Spinal cord (tissue), 9 donors: ENCODE measurements at regions not wholly inside any gene's neighbourhood (a gene's known extent, or its start where the extent isn't known, plus 50 kb on each side); places are given as distances from the start of the nearest gene placed in this dataset.

Source experiments
- DNase-seq, 6 donors: peaks; one replicate each; pipeline versions ENCODE4 v3.0.0 to v3.0.0-alpha.2; 2013 to 2015; ENCODE audit warnings: low spot score in 6 of 6, low read depth in 4 of 6
- H3K27ac ChIP-seq: one replicate; pipeline ENCODE4 v1.5.1; 2013; ENCODE audit warnings: low read depth, low read length, control low read depth
- H3K27me3 ChIP-seq: one replicate; pipeline ENCODE4 v1.6.1; 2013; ENCODE audit warnings: low read length; ENCODE audit not compliant: control insufficient read depth, insufficient read depth
- H3K36me3 ChIP-seq: one replicate; pipeline ENCODE4 v1.6.1; 2013; ENCODE audit warnings: low read length; ENCODE audit not compliant: control insufficient read depth, insufficient read depth
- H3K4me1 ChIP-seq: one replicate; pipeline ENCODE4 v1.6.1; 2013; ENCODE audit warnings: low read length; ENCODE audit not compliant: control insufficient read depth, insufficient read depth
- H3K4me3 ChIP-seq: one replicate; pipeline ENCODE4 v1.5.1; 2013; ENCODE audit warnings: low read depth, low read length, control low read depth
- H3K9me3 ChIP-seq: one replicate; pipeline ENCODE4 v1.6.1; 2013; ENCODE audit warnings: low read length; ENCODE audit not compliant: control insufficient read depth, insufficient read depth
- WGBS: methylation state at CpG from one replicate; pipeline ENCODE4 v1.1.5; 2013; ENCODE audit warnings: missing lambda C conversion rate; ENCODE audit not compliant: insufficient coverage; 5-methylcytosine and 5-hydroxymethylcytosine counted together
- donor health status: healthy.

GRCh38 chr3:117687096-117687495, 977.5 kb downstream of the TUSC7 start:
- DNase-seq, result no peak
- Histone ChIP-seq H3K4me3 (no peak overlapping the region), H3K27ac (no peak overlapping the region), H3K27me3 (no peaks in the 10 kb centered on the region), H3K4me1 (peaks cover 7% of the 10 kb centered on the region), H3K36me3 (no peaks in the 10 kb centered on the region), H3K9me3 (no peaks in the 10 kb centered on the region)
- WGBS, result 92% methylated on average over 1 of the region's 2 CpGs

- Histone ChIP-seq H3K27ac (no peak overlapping the region), H3K36me3 (no peaks in the 10 kb centered on the region), H3K4me1 (peaks cover 7% of the 10 kb centered on the region), H3K9me3 (no peaks in the 10 kb centered on the region), H3K4me3 (no peak overlapping the region), H3K27me3 (no peaks in the 10 kb centered on the region)
- peak in 2 of 6 donors; percentile 33 to 61 for DNase-seq
- WGBS, result 61% methylated on average over 2 of the region's 3 CpGs
Measured at GRCh38 chr3:117688583-117688982, 979.0 kb downstream of the TUSC7 start.

GRCh38 chr3:117691526-117691925, 981.9 kb downstream of the TUSC7 start:
- Histone ChIP-seq H3K9me3 (no peaks in the 10 kb centered on the region), H3K4me1 (peaks cover 7% of the 10 kb centered on the region), H3K36me3 (no peaks in the 10 kb centered on the region), H3K27me3 (no peaks in the 10 kb centered on the region), H3K4me3 (no peak overlapping the region), H3K27ac (no peak overlapping the region)
- no peak for DNase-seq
- no CpG with 5 or more reads among the region's 1 CpG for WGBS

GRCh38 chr3:117692416-117692995, 982.9 kb downstream of the TUSC7 start:
- no peak overlapping the region for H3K4me3 ChIP-seq
- no peaks in the 10 kb centered on the region for H3K27me3 ChIP-seq
- 88% methylated on average over 5 of the region's 5 CpGs for WGBS
- H3K4me1 ChIP-seq, result peaks cover 7% of the 10 kb centered on the region
- no peaks in the 10 kb centered on the region for H3K36me3 ChIP-seq
- no peaks in the 10 kb centered on the region for H3K9me3 ChIP-seq
- no peak overlapping the region for H3K27ac ChIP-seq
- no peak for DNase-seq

- no peak for DNase-seq
- Histone ChIP-seq H3K9me3 (no peaks in the 10 kb centered on the region), H3K4me3 (no peak overlapping the region), H3K27me3 (no peaks in the 10 kb centered on the region), H3K4me1 (no peaks in the 10 kb centered on the region), H3K36me3 (no peaks in the 10 kb centered on the region), H3K27ac (no peak overlapping the region)
- WGBS, result 88% methylated on average over 1 of the region's 1 CpG
Measured at GRCh38 chr3:117695321-117695720, 985.7 kb downstream of the TUSC7 start.

GRCh38 chr3:117695871-117696645, 986.5 kb downstream of the TUSC7 start:
- Histone ChIP-seq H3K27me3 (no peaks in the 10 kb centered on the region), H3K4me3 (no peak overlapping the region), H3K4me1 (no peaks in the 10 kb centered on the region), H3K36me3 (no peaks in the 10 kb centered on the region), H3K9me3 (no peaks in the 10 kb centered on the region), H3K27ac (no peak overlapping the region)
- DNase-seq, result no peak
- 76% methylated on average over 2 of the region's 4 CpGs for whole genome bisulfite sequencing

GRCh38 chr3:117696851-117697407, 987.4 kb downstream of the TUSC7 start:
- Histone ChIP-seq H3K4me1 (no peaks in the 10 kb centered on the region), H3K9me3 (no peaks in the 10 kb centered on the region), H3K4me3 (no peak overlapping the region), H3K27me3 (no peaks in the 10 kb centered on the region), H3K27ac (no peak overlapping the region), H3K36me3 (no peaks in the 10 kb centered on the region)
- peak in 1 of 6 donors; percentile 50 for DNase-seq
- 33% methylated on average over 2 of the region's 5 CpGs for WGBS

- Histone ChIP-seq H3K4me1 (no peaks in the 10 kb centered on the region), H3K9me3 (no peaks in the 10 kb centered on the region), H3K4me3 (no peak overlapping the region), H3K27ac (no peak overlapping the region), H3K27me3 (no peaks in the 10 kb centered on the region), H3K36me3 (no peaks in the 10 kb centered on the region)
- WGBS, result no CpG with 5 or more reads among the region's 2 CpGs
- no peak for DNase-seq
Measured at GRCh38 chr3:117699058-117699457, 989.5 kb downstream of the TUSC7 start.

GRCh38 chr3:117700573-117701360, 991.2 kb downstream of the TUSC7 start:
- no peaks in the 10 kb centered on the region for H3K27me3 ChIP-seq
- DNase-seq, result peak in 1 of 6 donors; percentile 42
- H3K4me3 ChIP-seq, result no peak overlapping the region
- no CpG with 5 or more reads among the region's 6 CpGs for WGBS
- no peak overlapping the region for H3K27ac ChIP-seq
- H3K9me3 ChIP-seq, result no peaks in the 10 kb centered on the region
- H3K36me3 ChIP-seq, result no peaks in the 10 kb centered on the region
- no peaks in the 10 kb centered on the region for H3K4me1 ChIP-seq
